ENCODE measurements at regions not wholly inside any gene's neighbourhood (a gene's known extent, or its start where the extent isn't known, plus 50 kb on each side); places are given as distances from the start of the nearest gene placed in this dataset.

GRCh38 chr9:91117959-91118703 is 243.6 kb downstream of the AUH start:
- CTCF ChIA-PET: no interaction called here
- H3K9ac ChIP-seq (ENCODE audit: low read length): peak overlapping the region; percentile 41
- no peak for TF ChIP-seq EZH2 (IDR thresholded peaks at IDR 0.05; ENCODE audit: borderline replicate concordance, insufficient read depth, low read depth, low read length, poor library complexity, severe bottlenecking)
- TF ChIP-seq, protein P1, sequence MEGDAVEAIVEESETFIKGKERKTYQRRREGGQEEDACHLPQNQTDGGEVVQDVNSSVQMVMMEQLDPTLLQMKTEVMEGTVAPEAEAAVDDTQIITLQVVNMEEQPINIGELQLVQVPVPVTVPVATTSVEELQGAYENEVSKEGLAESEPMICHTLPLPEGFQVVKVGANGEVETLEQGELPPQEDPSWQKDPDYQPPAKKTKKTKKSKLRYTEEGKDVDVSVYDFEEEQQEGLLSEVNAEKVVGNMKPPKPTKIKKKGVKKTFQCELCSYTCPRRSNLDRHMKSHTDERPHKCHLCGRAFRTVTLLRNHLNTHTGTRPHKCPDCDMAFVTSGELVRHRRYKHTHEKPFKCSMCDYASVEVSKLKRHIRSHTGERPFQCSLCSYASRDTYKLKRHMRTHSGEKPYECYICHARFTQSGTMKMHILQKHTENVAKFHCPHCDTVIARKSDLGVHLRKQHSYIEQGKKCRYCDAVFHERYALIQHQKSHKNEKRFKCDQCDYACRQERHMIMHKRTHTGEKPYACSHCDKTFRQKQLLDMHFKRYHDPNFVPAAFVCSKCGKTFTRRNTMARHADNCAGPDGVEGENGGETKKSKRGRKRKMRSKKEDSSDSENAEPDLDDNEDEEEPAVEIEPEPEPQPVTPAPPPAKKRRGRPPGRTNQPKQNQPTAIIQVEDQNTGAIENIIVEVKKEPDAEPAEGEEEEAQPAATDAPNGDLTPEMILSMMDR (IDR thresholded peaks at IDR 0.05): no peak
- H4K20me1 ChIP-seq (ENCODE audit: control insufficient read depth, insufficient read depth, low read length, poor library complexity, severe bottlenecking): no peaks in the 10 kb centered on the region
- peaks cover 31% of the 10 kb centered on the region for H3K27me3 Mint-ChIP-seq
- peaks cover 10 to 11% of the 10 kb centered on the region in 2 donors for H3K4me1 ChIP-seq (ENCODE audit: control insufficient read depth in 2 of 2, insufficient read depth in 2 of 2, low read length in 2 of 2)
- H3K4me3 ChIP-seq (ENCODE audit: control extremely low read depth in 1 of 5, extremely low read depth in 1 of 5, insufficient read depth in 1 of 5, low read depth in 2 of 5, low read length in 4 of 5): peak overlapping the region; percentile 12 to 30 (median 27)
- peaks cover 2 to 13% (median 3%) of the 10 kb centered on the region in 3 donors for H3K9me3 ChIP-seq (ENCODE audit: control extremely low read depth in 1 of 3, control insufficient read depth in 2 of 3, insufficient read depth in 1 of 3, low read length in 2 of 3)
- peaks cover 3% of the 10 kb centered on the region for H3K9me3 Mint-ChIP-seq (ENCODE audit: insufficient read depth)
- POLR2A ChIA-PET: no interaction called here
- peaks cover 0 to 22% (median 5%) of the 10 kb centered on the region in 4 experiments for H3K27me3 ChIP-seq (replicated peaks in 1 of 4; ENCODE audit: control extremely low read depth in 1 of 4, control insufficient read depth in 3 of 4, insufficient read depth in 4 of 4, low read length in 3 of 4)
- intact Hi-C loops (cut with micrococcal nuclease): no loop called here
- no peak overlapping the region for H3K27ac Mint-ChIP-seq
- peak overlapping the region; percentile 68 for H3K4me2 ChIP-seq (replicated peaks; ENCODE audit: low read depth, low read length, poor library complexity, severe bottlenecking)
- H3K4me3 Mint-ChIP-seq: peak overlapping the region; percentile 63
- H3K27ac ChIP-seq (ENCODE audit: low read length in 2 of 2): no peak overlapping the region
- H3K4me1 Mint-ChIP-seq: peaks cover 10% of the 10 kb centered on the region
- H3K36me3 ChIP-seq (replicated peaks in 1 of 2; ENCODE audit: control extremely low read depth in 1 of 2, control insufficient read depth in 1 of 2, extremely low read depth in 1 of 2, insufficient read depth in 2 of 2, low read length in 1 of 2): no peaks in the 10 kb centered on the region
- no peaks in the 10 kb centered on the region for H3K79me2 ChIP-seq (ENCODE audit: control insufficient read depth, insufficient read depth, low read length)
- ATAC-seq (ENCODE audit: low read depth): no peak
- peak overlapping the region; percentile 70 for H2AFZ ChIP-seq (ENCODE audit: insufficient read depth, low read depth, low read length, poor library complexity, severe bottlenecking)
- 20% methylated on average over 34 of the region's 36 CpGs for WGBS (ENCODE audit: insufficient coverage)
- DNase-seq: peak; percentile 12

- no peak for ATAC-seq (ENCODE audit: low read depth)
- H3K4me3 Mint-ChIP-seq: peak overlapping the region; percentile 63
Observed at GRCh38 chr9:91118704-91119025, 243.1 kb downstream of the AUH start.

More at GRCh38 chr9:91118704-91119025, 243.1 kb downstream of the AUH start:
- no peak for TF ChIP-seq EZH2 (IDR thresholded peaks at IDR 0.05; ENCODE audit: borderline replicate concordance, insufficient read depth, low read depth, low read length, poor library complexity, severe bottlenecking)
- TF ChIP-seq, protein P1 (IDR thresholded peaks at IDR 0.05): no peak
- Mint-ChIP-seq H3K27ac (no peak overlapping the region), H3K27me3 (peaks cover 27% of the 10 kb centered on the region), H3K9me3 (ENCODE audit: insufficient read depth) (peaks cover 3% of the 10 kb centered on the region), H3K4me1 (peaks cover 10% of the 10 kb centered on the region)
- H3K4me3 ChIP-seq (ENCODE audit: control extremely low read depth in 1 of 5, extremely low read depth in 1 of 5, insufficient read depth in 1 of 5, low read depth in 2 of 5, low read length in 4 of 5): no peak overlapping the region
- H3K27ac ChIP-seq (ENCODE audit: low read length in 2 of 2): no peak overlapping the region
- ChIA-PET CTCF (no interaction called here), POLR2A (no interaction called here)
- H3K9ac ChIP-seq (ENCODE audit: low read length): no peak overlapping the region
- DNase-seq: no peak
- no peaks in the 10 kb centered on the region for H4K20me1 ChIP-seq (ENCODE audit: control insufficient read depth, insufficient read depth, low read length, poor library complexity, severe bottlenecking)
- no peaks in the 10 kb centered on the region for H3K79me2 ChIP-seq (ENCODE audit: control insufficient read depth, insufficient read depth, low read length)
- H2AFZ ChIP-seq (ENCODE audit: insufficient read depth, low read depth, low read length, poor library complexity, severe bottlenecking): no peak overlapping the region
- intact Hi-C loops (cut with micrococcal nuclease): no loop called here
- peaks cover 2 to 13% (median 3%) of the 10 kb centered on the region in 3 donors for H3K9me3 ChIP-seq (ENCODE audit: control extremely low read depth in 1 of 3, control insufficient read depth in 2 of 3, insufficient read depth in 1 of 3, low read length in 2 of 3)
- WGBS (ENCODE audit: insufficient coverage): 57% methylated on average over 2 of the region's 2 CpGs
- H3K4me1 ChIP-seq (ENCODE audit: control insufficient read depth in 2 of 2, insufficient read depth in 2 of 2, low read length in 2 of 2): peaks cover 10 to 11% of the 10 kb centered on the region in 2 donors
- peak overlapping the region; percentile 68 for H3K4me2 ChIP-seq (replicated peaks; ENCODE audit: low read depth, low read length, poor library complexity, severe bottlenecking)
- H3K36me3 ChIP-seq (replicated peaks in 1 of 2; ENCODE audit: control extremely low read depth in 1 of 2, control insufficient read depth in 1 of 2, extremely low read depth in 1 of 2, insufficient read depth in 2 of 2, low read length in 1 of 2): no peaks in the 10 kb centered on the region
- H3K27me3 ChIP-seq (replicated peaks in 1 of 4; ENCODE audit: control extremely low read depth in 1 of 4, control insufficient read depth in 3 of 4, insufficient read depth in 4 of 4, low read length in 3 of 4): peaks cover 0 to 22% (median 5%) of the 10 kb centered on the region in 4 experiments
